Left lung (tissue), 4 donors: ENCODE measurements at regions not wholly inside any gene's neighbourhood (a gene's known extent, or its start where the extent isn't known, plus 50 kb on each side); places are given as distances from the start of the nearest gene placed in this dataset.
A peak's percentile ranks its signal among the peaks of the same experiment; 100 is the strongest.

Experiments used
- ATAC-seq: fragments of 200-7000 bp; cut with Tn5 transposase; one replicate; pipeline ENCODE4 v1.9.1; 2020; ENCODE audit warnings: moderate library complexity
- DNase-seq, 4 donors: peaks; one replicate each; pipeline ENCODE4 v3.0.0-alpha.2; 2013 to 2020
- H3K27ac ChIP-seq, 2 donors: fragments of 200-600 bp; sonication (generic) in 1 of 2; one replicate each; pipeline versions ENCODE4 v1.5.0 to v1.8.0; 2020 to 2021
- H3K27me3 ChIP-seq, 2 donors: fragments of 200-600 bp; sonication (generic) in 1 of 2; one replicate each; pipeline versions ENCODE4 v1.5.0 to v1.8.0; 2020 to 2021
- H3K36me3 ChIP-seq, 2 donors: fragments of 200-600 bp; sonication (generic) in 1 of 2; one replicate each; pipeline versions ENCODE4 v1.5.0 to v1.8.0; 2020 to 2021
- H3K4me1 ChIP-seq, 2 donors: fragments of 200-600 bp; one replicate each; pipeline ENCODE4 v1.8.0; 2021
- H3K4me3 ChIP-seq, 2 donors: fragments of 200-600 bp; sonication (generic) in 1 of 2; one replicate each; pipeline versions ENCODE4 v1.5.0 to v1.8.0; 2020 to 2021; ENCODE audit warnings: mild to moderate bottlenecking in 1 of 2
- H3K9me3 ChIP-seq, 2 donors: fragments of 200-600 bp; sonication (generic) in 1 of 2; one replicate each; pipeline versions ENCODE4 v1.5.0 to v1.8.0; 2020 to 2021
- intact Hi-C, 2 donors: fragments of 100-400 bp; cut with DNase I; formaldehyde crosslinking; loops; one replicate each; pipeline versions ENCODE4 v1.11.2 to v1.14.2; 2022
- TF ChIP-seq, protein P1 (sequence below), 2 donors: fragments of 200-600 bp; sonication (generic) in 1 of 2; IDR thresholded peaks; one replicate each; pipeline versions ENCODE4 v1.5.0 to v1.8.0; 2021; ENCODE audit warnings: antibody characterized with exemption in 2 of 2
- donor health status: DM: no; HTN: yes; CAD: no.
- donor health status: DM: no; HTN: no; CAD: no.

GRCh38 chr20:39264506-39265172 lies 302.5 kb downstream of the DHX35 start:
- peak; percentile 39 to 72 (median 42) for DNase-seq

DNA sequence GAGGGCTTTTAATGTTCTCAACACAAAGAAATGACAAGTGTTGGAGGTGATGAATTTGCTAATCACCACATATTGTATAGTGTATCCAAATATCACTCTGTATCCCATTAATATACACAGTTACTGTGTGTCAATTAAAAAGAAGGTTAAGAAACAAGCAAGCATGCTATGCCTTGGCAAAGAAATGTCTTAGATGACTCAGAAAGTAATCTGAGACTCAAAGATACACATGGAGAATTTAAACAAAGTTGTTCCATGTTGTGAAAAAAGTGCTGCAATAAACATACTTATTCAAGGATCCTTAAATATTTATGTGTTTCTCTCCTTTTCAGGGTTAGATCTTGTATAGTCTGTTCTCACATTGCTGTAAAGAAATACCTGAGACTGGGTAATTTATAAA lies 300.9 kb downstream of the DHX35 start:
- H3K4me3 ChIP-seq = no peak overlapping the region
- H3K9me3 ChIP-seq = no peaks in the 10 kb centered on the region
- no peaks in the 10 kb centered on the region for H3K27me3 ChIP-seq
- H3K4me1 ChIP-seq = no peaks in the 10 kb centered on the region
- H3K36me3 ChIP-seq = no peaks in the 10 kb centered on the region
- DNase-seq = no peak
- TF ChIP-seq, protein P1, sequence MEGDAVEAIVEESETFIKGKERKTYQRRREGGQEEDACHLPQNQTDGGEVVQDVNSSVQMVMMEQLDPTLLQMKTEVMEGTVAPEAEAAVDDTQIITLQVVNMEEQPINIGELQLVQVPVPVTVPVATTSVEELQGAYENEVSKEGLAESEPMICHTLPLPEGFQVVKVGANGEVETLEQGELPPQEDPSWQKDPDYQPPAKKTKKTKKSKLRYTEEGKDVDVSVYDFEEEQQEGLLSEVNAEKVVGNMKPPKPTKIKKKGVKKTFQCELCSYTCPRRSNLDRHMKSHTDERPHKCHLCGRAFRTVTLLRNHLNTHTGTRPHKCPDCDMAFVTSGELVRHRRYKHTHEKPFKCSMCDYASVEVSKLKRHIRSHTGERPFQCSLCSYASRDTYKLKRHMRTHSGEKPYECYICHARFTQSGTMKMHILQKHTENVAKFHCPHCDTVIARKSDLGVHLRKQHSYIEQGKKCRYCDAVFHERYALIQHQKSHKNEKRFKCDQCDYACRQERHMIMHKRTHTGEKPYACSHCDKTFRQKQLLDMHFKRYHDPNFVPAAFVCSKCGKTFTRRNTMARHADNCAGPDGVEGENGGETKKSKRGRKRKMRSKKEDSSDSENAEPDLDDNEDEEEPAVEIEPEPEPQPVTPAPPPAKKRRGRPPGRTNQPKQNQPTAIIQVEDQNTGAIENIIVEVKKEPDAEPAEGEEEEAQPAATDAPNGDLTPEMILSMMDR (IDR thresholded peaks at IDR 0.05) = no peak
- ATAC-seq = no peak
- no peak overlapping the region for H3K27ac ChIP-seq
- intact Hi-C loops = no loop called here

More at GRCh38 chr20:39264506-39265172, 302.5 kb downstream of the DHX35 start:
- Histone ChIP-seq H3K27ac (no peak overlapping the region), H3K27me3 (no peaks in the 10 kb centered on the region), H3K4me3 (no peak overlapping the region), H3K36me3 (no peaks in the 10 kb centered on the region), H3K4me1 (no peaks in the 10 kb centered on the region), H3K9me3 (no peaks in the 10 kb centered on the region)
- intact Hi-C loops = loop anchor here in 1 of 2 donors (5.0 kb wide), 1 partner anchor 608 kb away; no protein-coding TSS in a partner anchor
- TF ChIP-seq, protein P1 (IDR thresholded peaks at IDR 0.05) = peak; percentile 71 to 91
- peak; percentile 89 for ATAC-seq

- TF ChIP-seq, protein P1 (IDR thresholded peaks at IDR 0.05) = no peak
- intact Hi-C loops = no loop called here
- no peak overlapping the region for H3K27ac ChIP-seq
- H3K36me3 ChIP-seq = no peaks in the 10 kb centered on the region
- no peaks in the 10 kb centered on the region for H3K4me1 ChIP-seq
- no peak overlapping the region for H3K4me3 ChIP-seq
- ATAC-seq = no peak
- H3K9me3 ChIP-seq = no peaks in the 10 kb centered on the region
- DNase-seq = no peak
- H3K27me3 ChIP-seq = no peaks in the 10 kb centered on the region
Measured at GRCh38 chr20:39259808-39260207, 297.7 kb downstream of the DHX35 start.

- H3K4me3 ChIP-seq = no peak overlapping the region
- no peak for ATAC-seq
- H3K27ac ChIP-seq = no peak overlapping the region
- H3K9me3 ChIP-seq = no peaks in the 10 kb centered on the region
- DNase-seq = peak in 1 of 4 donors; percentile 24
- H3K27me3 ChIP-seq = no peaks in the 10 kb centered on the region
- no peaks in the 10 kb centered on the region for H3K4me1 ChIP-seq
- TF ChIP-seq, protein P1 (IDR thresholded peaks at IDR 0.05) = no peak
- H3K36me3 ChIP-seq = no peaks in the 10 kb centered on the region
- intact Hi-C loops = no loop called here
Measured at GRCh38 chr20:39259010-39259803, 297.1 kb downstream of the DHX35 start.

GRCh38 chr20:39258253-39258652 lies 296.1 kb downstream of the DHX35 start:
- DNase-seq = no peak

More at GRCh38 chr20:39258253-39258652, 296.1 kb downstream of the DHX35 start:
- no peaks in the 10 kb centered on the region for H3K9me3 ChIP-seq
- no peak for ATAC-seq
- H3K4me1 ChIP-seq = no peaks in the 10 kb centered on the region
- TF ChIP-seq, protein P1 (IDR thresholded peaks at IDR 0.05) = no peak
- H3K27me3 ChIP-seq = no peaks in the 10 kb centered on the region
- no peak overlapping the region for H3K27ac ChIP-seq
- intact Hi-C loops = no loop called here
- no peaks in the 10 kb centered on the region for H3K36me3 ChIP-seq
- no peak overlapping the region for H3K4me3 ChIP-seq
